ENCODE measurements at regions not wholly inside any gene's neighbourhood (a gene's known extent, or its start where the extent isn't known, plus 50 kb on each side); places are given as distances from the start of the nearest gene placed in this dataset.

DNA sequence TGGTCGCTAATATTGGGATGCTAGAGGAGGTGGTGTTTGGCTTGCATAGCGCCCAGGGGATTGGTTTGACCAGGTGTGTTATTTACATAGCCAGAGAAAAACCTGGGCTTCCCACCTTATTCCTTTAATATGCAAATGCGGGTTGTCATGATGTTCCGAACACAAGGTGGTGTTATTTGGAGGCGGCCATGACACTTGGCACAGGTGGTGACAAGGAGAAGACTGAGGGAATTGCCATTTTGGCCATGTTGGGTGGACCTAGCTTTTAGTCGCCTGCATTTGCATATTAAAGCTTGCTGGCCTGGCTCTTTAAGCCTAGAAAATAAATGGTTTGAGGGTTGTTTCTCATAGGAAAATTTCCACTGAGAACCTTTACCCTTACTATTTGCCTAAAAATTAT is 490.5 kb downstream of the SIPA1L2 start:
- Histone ChIP-seq H3K9me3 (peaks cover 0 to 12% of the 10 kb centered on the region in 2 donors), H3K27ac (no peak overlapping the region), H3K27me3 (no peaks in the 10 kb centered on the region), H3K4me3 (no peak overlapping the region), H3K4me1 (peaks cover 0 to 12% of the 10 kb centered on the region in 2 donors), H3K36me3 (no peaks in the 10 kb centered on the region)
- TF ChIP-seq, protein P1, sequence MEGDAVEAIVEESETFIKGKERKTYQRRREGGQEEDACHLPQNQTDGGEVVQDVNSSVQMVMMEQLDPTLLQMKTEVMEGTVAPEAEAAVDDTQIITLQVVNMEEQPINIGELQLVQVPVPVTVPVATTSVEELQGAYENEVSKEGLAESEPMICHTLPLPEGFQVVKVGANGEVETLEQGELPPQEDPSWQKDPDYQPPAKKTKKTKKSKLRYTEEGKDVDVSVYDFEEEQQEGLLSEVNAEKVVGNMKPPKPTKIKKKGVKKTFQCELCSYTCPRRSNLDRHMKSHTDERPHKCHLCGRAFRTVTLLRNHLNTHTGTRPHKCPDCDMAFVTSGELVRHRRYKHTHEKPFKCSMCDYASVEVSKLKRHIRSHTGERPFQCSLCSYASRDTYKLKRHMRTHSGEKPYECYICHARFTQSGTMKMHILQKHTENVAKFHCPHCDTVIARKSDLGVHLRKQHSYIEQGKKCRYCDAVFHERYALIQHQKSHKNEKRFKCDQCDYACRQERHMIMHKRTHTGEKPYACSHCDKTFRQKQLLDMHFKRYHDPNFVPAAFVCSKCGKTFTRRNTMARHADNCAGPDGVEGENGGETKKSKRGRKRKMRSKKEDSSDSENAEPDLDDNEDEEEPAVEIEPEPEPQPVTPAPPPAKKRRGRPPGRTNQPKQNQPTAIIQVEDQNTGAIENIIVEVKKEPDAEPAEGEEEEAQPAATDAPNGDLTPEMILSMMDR (IDR thresholded peaks at IDR 0.05) = no peak
- no peak for DNase-seq (ENCODE audit: low spot score)

DNA sequence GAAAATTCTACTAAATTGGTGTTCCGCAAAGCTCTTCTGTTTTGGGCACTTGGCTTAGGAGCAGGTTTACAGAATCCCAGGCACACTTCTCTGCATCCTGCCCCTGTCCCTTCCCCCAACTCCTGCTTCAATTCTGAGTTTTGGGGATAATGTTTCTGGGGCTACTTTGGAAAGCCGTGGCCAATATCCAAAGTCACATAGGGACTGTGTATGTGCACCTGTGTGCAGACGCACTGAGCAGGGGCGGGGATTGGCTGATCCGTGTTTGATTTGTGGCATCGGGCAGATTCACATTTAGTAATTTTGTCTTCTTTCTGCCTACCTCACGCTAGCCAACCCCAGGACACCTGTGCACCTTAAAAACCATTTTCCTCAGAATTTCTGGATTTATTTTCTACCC is 491.9 kb downstream of the SIPA1L2 start:
- TF ChIP-seq, protein P1 (IDR thresholded peaks at IDR 0.05) = no peak
- Histone ChIP-seq H3K9me3 (peaks cover 0 to 12% of the 10 kb centered on the region in 2 donors), H3K27ac (no peak overlapping the region), H3K4me1 (peaks cover 0 to 11% of the 10 kb centered on the region in 2 donors), H3K27me3 (no peaks in the 10 kb centered on the region), H3K4me3 (no peak overlapping the region), H3K36me3 (no peaks in the 10 kb centered on the region)
- no peak for DNase-seq (ENCODE audit: low spot score)

DNA sequence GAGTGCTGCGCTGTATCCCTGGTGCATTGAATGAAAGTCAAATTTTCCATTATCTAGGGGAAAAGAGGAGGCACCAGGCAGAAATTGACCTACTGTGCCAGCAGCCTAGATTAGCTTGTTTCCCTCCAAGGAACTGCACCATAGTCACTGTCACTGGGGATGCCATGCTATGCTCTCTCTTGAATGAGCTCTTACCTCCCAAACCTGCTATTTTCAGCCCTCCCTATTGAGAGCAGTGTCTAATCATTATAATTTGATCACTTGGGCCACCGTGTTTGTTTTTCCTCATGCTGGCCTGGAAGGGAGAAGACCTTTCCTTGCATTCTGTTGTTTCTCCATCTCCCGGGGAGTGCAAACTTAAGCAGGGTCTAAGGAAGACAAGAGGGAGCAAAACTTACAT is 492.9 kb downstream of the SIPA1L2 start:
- peaks cover 0 to 12% of the 10 kb centered on the region in 2 donors for H3K9me3 ChIP-seq
- H3K27me3 ChIP-seq = no peaks in the 10 kb centered on the region
- no peaks in the 10 kb centered on the region for H3K36me3 ChIP-seq
- no peak overlapping the region for H3K27ac ChIP-seq
- H3K4me3 ChIP-seq = no peak overlapping the region
- peaks cover 0 to 1% of the 10 kb centered on the region in 2 donors for H3K4me1 ChIP-seq
- no peak for DNase-seq (ENCODE audit: low spot score)
- TF ChIP-seq, protein P1 (IDR thresholded peaks at IDR 0.05) = no peak

DNA sequence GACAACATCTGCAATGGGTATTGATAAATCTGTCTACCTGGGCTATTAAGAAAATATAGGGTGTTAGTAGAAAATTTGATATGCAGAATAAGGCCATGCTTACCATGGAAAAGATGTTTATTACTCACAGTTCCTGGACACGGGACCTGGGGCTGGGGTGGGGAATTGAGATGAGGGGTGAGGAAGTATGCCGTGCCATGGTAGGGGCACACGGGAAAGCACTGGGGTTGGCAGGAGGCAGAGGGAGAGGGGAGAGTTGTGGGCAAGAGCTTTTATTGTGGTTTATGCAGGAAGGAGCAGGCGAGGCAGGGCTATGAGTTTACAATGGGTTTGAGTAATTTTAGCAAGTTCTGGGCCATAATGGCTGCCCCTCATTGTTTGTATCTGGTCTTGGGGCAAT is 493.8 kb downstream of the SIPA1L2 start:
- no peaks in the 10 kb centered on the region for H3K4me1 ChIP-seq
- peaks cover 0 to 15% of the 10 kb centered on the region in 2 donors for H3K9me3 ChIP-seq
- no peak overlapping the region for H3K27ac ChIP-seq
- no peak for DNase-seq (ENCODE audit: low spot score)
- H3K27me3 ChIP-seq = no peaks in the 10 kb centered on the region
- H3K4me3 ChIP-seq = no peak overlapping the region
- TF ChIP-seq, protein P1 (IDR thresholded peaks at IDR 0.05) = no peak
- no peaks in the 10 kb centered on the region for H3K36me3 ChIP-seq

DNA sequence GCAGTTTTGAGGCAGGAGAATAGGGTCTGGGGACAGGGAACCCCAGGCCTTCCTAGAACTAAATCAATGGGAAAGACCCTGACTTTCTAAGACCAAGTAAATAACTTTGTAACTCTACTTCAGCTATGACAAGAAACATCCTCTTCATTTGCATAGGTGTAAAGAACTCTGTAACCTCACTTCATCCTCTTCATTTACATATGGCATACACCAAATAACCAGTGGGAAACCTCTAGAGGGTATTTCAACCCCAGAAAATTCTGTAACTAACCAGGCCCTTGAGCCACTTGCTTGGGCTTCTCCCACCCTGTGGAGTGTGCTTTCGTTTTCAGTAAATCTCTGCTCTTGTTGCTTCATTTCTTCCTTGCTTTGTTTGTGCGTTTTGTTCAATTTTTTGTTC is 495.6 kb downstream of the SIPA1L2 start:
- Histone ChIP-seq H3K4me3 (no peak overlapping the region), H3K27ac (no peak overlapping the region), H3K9me3 (peaks cover 0 to 9% of the 10 kb centered on the region in 2 donors), H3K27me3 (no peaks in the 10 kb centered on the region), H3K4me1 (no peaks in the 10 kb centered on the region), H3K36me3 (no peaks in the 10 kb centered on the region)
- TF ChIP-seq, protein P1 (IDR thresholded peaks at IDR 0.05) = no peak
- DNase-seq (ENCODE audit: low spot score) = no peak

DNA sequence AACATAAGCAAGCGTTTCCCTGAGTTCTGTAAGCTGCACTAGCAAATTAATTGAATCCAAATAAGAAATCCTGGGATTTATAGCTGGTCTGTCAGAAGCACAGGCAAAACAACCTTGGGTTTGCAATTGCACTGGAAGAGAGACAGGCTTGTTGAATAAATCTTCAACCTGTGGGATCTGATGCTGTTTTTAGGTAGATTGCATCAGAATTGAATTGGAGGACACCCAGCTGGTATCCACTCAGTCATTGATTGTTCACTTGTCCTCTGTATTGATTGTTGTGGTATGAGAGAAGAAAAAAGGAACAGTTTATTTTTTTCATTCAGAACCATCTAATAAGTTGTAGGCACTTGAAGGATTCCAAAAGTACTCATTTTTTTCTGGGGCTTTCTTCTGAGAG is 497.4 kb downstream of the SIPA1L2 start:
- Histone ChIP-seq H3K27ac (no peak overlapping the region), H3K36me3 (no peaks in the 10 kb centered on the region), H3K27me3 (no peaks in the 10 kb centered on the region), H3K9me3 (peaks cover 0 to 9% of the 10 kb centered on the region in 2 donors), H3K4me3 (no peak overlapping the region), H3K4me1 (no peaks in the 10 kb centered on the region)
- TF ChIP-seq, protein P1 (IDR thresholded peaks at IDR 0.05) = no peak
- no peak for DNase-seq (ENCODE audit: low spot score)

Measured in right atrium auricular region (tissue), 2 donors.